ENCODE measurements at regions not wholly inside any gene's neighbourhood (a gene's known extent, or its start where the extent isn't known, plus 50 kb on each side); places are given as distances from the start of the nearest gene placed in this dataset.
"Not testable (repeated sequence)": the region's sequence is repeated elsewhere in the genome, so short reads cannot be mapped to it uniquely, and the experiment has no call there.

GRCh38 chr1:72371259-72372035 is 89.1 kb upstream of the NEGR1 start:
- no peak for DNase-seq

- not testable (repeated sequence) for DNase-seq
Observed at GRCh38 chr1:72370836-72371235, 88.5 kb upstream of the NEGR1 start.

GRCh38 chr1:72369069-72369757 is 86.9 kb upstream of the NEGR1 start:
- peak; percentile 4 for DNase-seq

GRCh38 chr1:72366466-72366865 is 84.1 kb upstream of the NEGR1 start:
- DNase-seq = peak; percentile 24

GRCh38 chr1:72365693-72366092 is 83.4 kb upstream of the NEGR1 start:
- DNase-seq = no peak

GRCh38 chr1:72362538-72362937 is 80.2 kb upstream of the NEGR1 start:
- no peak for DNase-seq

- DNase-seq = peak; percentile 7
Observed at GRCh38 chr1:72357411-72357810, 75.1 kb upstream of the NEGR1 start.

GRCh38 chr1:72355899-72356298 is 73.6 kb upstream of the NEGR1 start:
- no peak for DNase-seq

- peak; percentile 9 for DNase-seq
Observed at GRCh38 chr1:72341661-72342060, 59.3 kb upstream of the NEGR1 start.

- DNase-seq = peak; percentile 53
Observed at GRCh38 chr1:72336776-72337175, 54.4 kb upstream of the NEGR1 start.

All from fibroblast of skin of abdomen (primary cell).